K562 (cell line): ENCODE measurements at regions not wholly inside any gene's neighbourhood (a gene's known extent, or its start where the extent isn't known, plus 50 kb on each side); places are given as distances from the start of the nearest gene placed in this dataset.
A peak's percentile ranks its signal among the peaks of the same experiment; 100 is the strongest.

ENCODE experiments used
- ATAC-seq: fragments of 200-7000 bp; cut with Tn5 transposase; 3 replicates; pipeline ENCODE4 v1.9.1; 2020; ENCODE audit warnings: moderate library complexity
- BruUV-seq: library from RNA; stranded (reverse); fragments of 400-500 nt; replicated peaks from 2 replicates; lab custom pipeline; 2021; lab: Mats Ljungman, UMichigan
- CTCF ChIA-PET: fragments of 300-600 bp; formaldehyde crosslinking; extraction: SDS; loops from one replicate; lab custom pipeline; 2021; ENCODE audit warnings: low intra/inter-chr PET ratio; lab: Yijun Ruan, JAX
- POLR2A ChIA-PET: fragments of 300-600, 350-650 bp; sonication (Branson Sonifier 250); formaldehyde crosslinking; extraction: SDS; loops from one replicate; lab custom pipeline; 2021; ENCODE audit warnings: antibody characterized with exemption, inconsistent platforms; lab: Yijun Ruan, JAX
- DNase-seq, 4 experiments: peaks; one replicate each; pipeline versions ENCODE4 v3.0.0 to v3.0.0-alpha.2; 2011 to 2018; ENCODE audit warnings: low spot score in 3 of 4, mixed read lengths in 3 of 4; ENCODE audit errors: extremely low read depth in 1 of 4
- FAIRE-seq: peaks from 2 replicates; lab custom pipeline; 2011; peaks lifted over from hg19 to GRCh38; lab: Jason Lieb, UNC
- H2AFZ ChIP-seq: 2 replicates; pipeline ENCODE4 v1.6.0; 2011; ENCODE audit warnings: low read depth, low read length, control low read depth, inconsistent platforms
- H3K27ac ChIP-seq: fragments of 200-600 bp; 3 replicates; pipeline ENCODE4 v1.8.0; 2011; ENCODE audit warnings: low read depth, mild to moderate bottlenecking, control low read depth, inconsistent platforms, low read length, moderate library complexity, mixed read lengths; ENCODE audit errors: extremely low read depth
- H3K27me3 ChIP-seq, 2 experiments: fragments of 300-600 bp in 1 of 2; 2 replicates in 1 of 2; 3 replicates in 1 of 2; pipeline versions ENCODE4 v1.6.0 to v1.8.0; 2011; ENCODE audit warnings: inconsistent platforms in 2 of 2, low read length in 2 of 2, mild to moderate bottlenecking in 1 of 2, mixed read lengths in 1 of 2, moderate library complexity in 1 of 2; ENCODE audit not compliant: control insufficient read depth in 2 of 2, insufficient read depth in 2 of 2
- H3K36me3 ChIP-seq: fragments of 300-600 bp; 3 replicates; pipeline ENCODE4 v1.8.0; 2011; ENCODE audit warnings: mild to moderate bottlenecking, low read length, inconsistent platforms; ENCODE audit not compliant: control insufficient read depth, insufficient read depth
- H3K4me1 ChIP-seq, 2 experiments: fragments of 200-600 bp in 1 of 2; replicated peaks in 1 of 2; 2 replicates in 1 of 2; 3 replicates in 1 of 2; pipeline versions ENCODE4 v1.5.1 to v1.8.0; 2011; ENCODE audit warnings: inconsistent platforms in 2 of 2, low read length in 2 of 2, mild to moderate bottlenecking in 1 of 2, mixed read lengths in 1 of 2, moderate library complexity in 1 of 2; ENCODE audit not compliant: control insufficient read depth in 2 of 2, insufficient read depth in 2 of 2
- H3K4me2 ChIP-seq: 2 replicates; pipeline ENCODE4 v1.6.1; 2011; ENCODE audit warnings: low read length, control low read depth, inconsistent platforms, mixed read lengths; ENCODE audit not compliant: insufficient read depth
- H3K4me3 ChIP-seq: fragments of 200-600 bp; sonication (generic), shearing (Covaris generic); 2 replicates; pipeline ENCODE4 v1.5.1; 2016; ENCODE audit warnings: control low read depth, inconsistent platforms
- H3K79me2 ChIP-seq: fragments of 200-600 bp; 3 replicates; pipeline ENCODE4 v1.8.0; 2011; ENCODE audit warnings: low read length, inconsistent platforms; ENCODE audit not compliant: control insufficient read depth, insufficient read depth
- H3K9ac ChIP-seq, 2 experiments: 2 replicates each; pipeline versions ENCODE4 v1.6.0 to v1.6.1; 2011; ENCODE audit warnings: low read depth in 2 of 2, low read length in 2 of 2, control low read depth in 1 of 2, inconsistent platforms in 1 of 2, mild to moderate bottlenecking in 1 of 2, mixed read lengths in 1 of 2; ENCODE audit not compliant: insufficient read depth in 1 of 2
- H3K9me1 ChIP-seq: one replicate; pipeline ENCODE4 v1.6.0; 2011; ENCODE audit warnings: inconsistent platforms, mild to moderate bottlenecking, low read length, moderate library complexity; ENCODE audit not compliant: control insufficient read depth, insufficient read depth
- H3K9me3 ChIP-seq: replicated peaks from 2 replicates; pipeline ENCODE4 v1.5.1; 2011; ENCODE audit warnings: low read depth, low read length, inconsistent platforms; ENCODE audit not compliant: control insufficient read depth, insufficient read depth
- H4K20me1 ChIP-seq: replicated peaks from 2 replicates; pipeline ENCODE4 v1.6.1; 2011; ENCODE audit warnings: low read length, inconsistent platforms, mixed read lengths; ENCODE audit not compliant: control insufficient read depth, insufficient read depth
- BACH1 ChIP-seq: fragments of 200-800 bp; sonication (Bioruptor generic); IDR thresholded peaks from 2 replicates; pipeline ENCODE4 v1.6.1; 2016; ENCODE audit warnings: missing genetic modification characterization, missing compliant biosample characterization
- CEBPG ChIP-seq, 3 experiments: fragments of 200-800 bp in 1 of 3; sonication (Bioruptor generic) in 1 of 3; sonication (generic) in 1 of 3; formaldehyde crosslinking in 1 of 3; IDR thresholded peaks in 2 of 3; conservative IDR thresholded peaks in 1 of 3; 2 replicates each; pipeline versions ENCODE4 v1.6.1 to v1.8.0; 2016 to 2022; ENCODE audit warnings: missing compliant biosample characterization in 2 of 3, missing genetic modification characterization in 2 of 3, mild to moderate bottlenecking in 1 of 3, missing genetic modification reagents in 1 of 3
- CSDE1 ChIP-seq, 2 experiments: fragments of 450-650 bp; IDR thresholded peaks; 2 replicates each; pipeline ENCODE4 v1.6.1; 2016; ENCODE audit warnings: mild to moderate bottlenecking in 1 of 2
- FOSL1 ChIP-seq: fragments of 200-800 bp; sonication (Bioruptor generic); conservative IDR thresholded peaks from 2 replicates; pipeline ENCODE4 v1.6.1; 2016; ENCODE audit warnings: missing genetic modification characterization, missing compliant biosample characterization
- KHSRP ChIP-seq: fragments of 450-650 bp; IDR thresholded peaks from 2 replicates; pipeline ENCODE4 v1.6.1; 2017
- MYNN ChIP-seq, 2 experiments: sonication (generic); formaldehyde crosslinking in 1 of 2; IDR thresholded peaks; 2 replicates each; pipeline versions ENCODE4 v1.5.0 to v1.6.1; 2016 to 2020; ENCODE audit warnings: antibody characterized with exemption in 1 of 2, missing genetic modification reagents in 1 of 2
- TAF15 ChIP-seq: fragments of 200-400 bp; formaldehyde crosslinking; IDR thresholded peaks from 2 replicates; pipeline ENCODE4 v1.6.1; 2017; ENCODE audit warnings: mild to moderate bottlenecking, low read depth, low read length, moderate library complexity
- YBX1 ChIP-seq: fragments of 450-650 bp; IDR thresholded peaks from 2 replicates; pipeline ENCODE4 v1.7.1; 2016; ENCODE audit warnings: mild to moderate bottlenecking
- ZNF124 ChIP-seq: sonication (generic); formaldehyde crosslinking; IDR thresholded peaks from 2 replicates; pipeline ENCODE4 v1.8.1; 2022; ENCODE audit warnings: missing genetic modification reagents
- WGBS: fragments of 100-300 bp; shearing (Covaris generic); methylation state at CpG from one replicate; pipeline ENCODE4 v1.1.6; 2016; ENCODE audit warnings: low coverage, mixed read lengths; ENCODE audit not compliant: insufficient coverage; ENCODE audit errors: missing lambda C conversion rate; 5-methylcytosine and 5-hydroxymethylcytosine counted together
- in situ Hi-C: fragments of 300-500 bp; cut with MboI; formaldehyde crosslinking; loops from 4 replicates; pipeline ENCODE4 v1.15.0; 2018; ENCODE audit warnings: inconsistent platforms, mixed read lengths
- intact Hi-C: fragments of 100-400 bp; cut with micrococcal nuclease; formaldehyde crosslinking; loops from 2 replicates; pipeline ENCODE4 v1.14.2; 2022
- TF ChIP-seq, protein P1 (sequence below): fragments of 450-650 bp; IDR thresholded peaks from 2 replicates; pipeline ENCODE4 v1.6.1; 2014; ENCODE audit warnings: low read depth, mild to moderate bottlenecking, moderate library complexity, borderline replicate concordance

DNA sequence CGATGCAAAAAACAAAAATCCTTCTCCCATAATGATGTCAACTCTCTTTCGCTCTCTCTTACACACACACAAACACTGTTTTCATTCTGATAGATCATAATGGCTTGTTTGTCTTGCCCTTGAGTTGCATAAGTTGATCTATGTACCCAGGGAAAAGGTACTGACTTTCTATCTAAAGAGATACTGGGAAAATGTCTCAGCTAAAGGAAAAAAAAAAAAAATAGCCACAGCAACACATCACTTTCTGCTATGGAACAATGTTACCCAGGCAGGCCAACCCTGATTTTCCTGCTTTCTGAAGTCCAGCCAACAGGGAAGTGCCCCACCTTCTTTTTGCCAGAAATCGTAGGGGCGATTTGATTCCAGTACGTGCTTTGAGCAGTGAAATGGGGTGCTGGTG is 212.6 kb upstream of the ACTBL2 start:
- Histone ChIP-seq H3K9me3 (no peaks in the 10 kb centered on the region), H4K20me1 (no peaks in the 10 kb centered on the region), H3K27ac (no peak overlapping the region), H3K4me3 (no peak overlapping the region), H3K79me2 (no peaks in the 10 kb centered on the region), H3K27me3 (no peaks in the 10 kb centered on the region), H3K4me1 (peaks cover 0 to 24% of the 10 kb centered on the region in 2 experiments; a peak in 3 of 5 replicates), H3K9ac (no peak overlapping the region), H3K36me3 (no peaks in the 10 kb centered on the region), H3K9me1 (no peaks in the 10 kb centered on the region), H3K4me2 (no peak overlapping the region), H2AFZ (peak overlapping the region; percentile 44; the same call in 1 of the 2 replicates)
- no TSS peak for BruUV-seq
- TF ChIP-seq YBX1 = no peak
- ATAC-seq (no peak), DNase-seq (no peak), FAIRE-seq (no peak)
- ChIA-PET CTCF (no interaction called here), POLR2A (interaction anchor here (2.1 kb wide), 1 partner anchor 10 kb away, joined by 7 read pairs; no protein-coding TSS in a partner anchor)
- intact Hi-C loops = no loop called here
- 73% methylated on average over 5 of the region's 5 CpGs for WGBS
- in situ Hi-C loops = no loop called here

GRCh38 chr5:57693488-57694305 is 211.1 kb upstream of the ACTBL2 start:
- 14% methylated on average over 8 of the region's 8 CpGs for WGBS
- Histone ChIP-seq H3K27ac (peak overlapping the region; percentile 9; the same call in 1 of the 3 replicates), H3K4me3 (no peak overlapping the region), H3K9me3 (no peaks in the 10 kb centered on the region), H4K20me1 (no peaks in the 10 kb centered on the region), H3K4me1 (peaks cover 0 to 24% of the 10 kb centered on the region in 2 experiments; a peak in 3 of 5 replicates), H3K4me2 (peak overlapping the region; percentile 16; the same call in 1 of the 2 replicates), H3K27me3 (no peaks in the 10 kb centered on the region), H3K9ac (no peak overlapping the region), H3K36me3 (no peaks in the 10 kb centered on the region), H2AFZ (peak overlapping the region; percentile 79), H3K79me2 (no peaks in the 10 kb centered on the region), H3K9me1 (no peaks in the 10 kb centered on the region)
- intact Hi-C loops (no loop called here), in situ Hi-C loops (no loop called here)
- ATAC-seq (no peak), FAIRE-seq (peak; percentile 23), DNase-seq (no peak)
- no TSS peak for BruUV-seq
- CTCF ChIA-PET = no interaction called here
- POLR2A ChIA-PET = interaction anchor here (0.6 kb wide), 1 partner anchor 79 kb away, joined by 3 read pairs; no protein-coding TSS in a partner anchor
- TF ChIP-seq CSDE1 (IDR thresholded peaks at IDR 0.05) = no peak
- no peak for TF ChIP-seq TAF15
- no peak for TF ChIP-seq KHSRP
- no peak for TF ChIP-seq ZNF124 (CRISPR knock-in tag)
- TF ChIP-seq BACH1 (tag) = no peak
- no peak for TF ChIP-seq CEBPG (CRISPR knock-in tag; IDR thresholded peaks at IDR 0.05)
- TF ChIP-seq CEBPG (tag; conservative IDR thresholded peaks at IDR 0.05 in 1 of 2, IDR thresholded peaks at IDR 0.05 in 1 of 2) = peak; percentile 11 to 33; a peak in 1 of 4 replicates
- 0 out of 2 replicates have a peak, but pooled peaks have one; percentile 90 for TF ChIP-seq FOSL1 (tag)
- no peak for TF ChIP-seq MYNN (IDR thresholded peaks at IDR 0.05)
- no peak for TF ChIP-seq MYNN (CRISPR knock-in tag; IDR thresholded peaks at IDR 0.05)
- TF ChIP-seq, protein P1, sequence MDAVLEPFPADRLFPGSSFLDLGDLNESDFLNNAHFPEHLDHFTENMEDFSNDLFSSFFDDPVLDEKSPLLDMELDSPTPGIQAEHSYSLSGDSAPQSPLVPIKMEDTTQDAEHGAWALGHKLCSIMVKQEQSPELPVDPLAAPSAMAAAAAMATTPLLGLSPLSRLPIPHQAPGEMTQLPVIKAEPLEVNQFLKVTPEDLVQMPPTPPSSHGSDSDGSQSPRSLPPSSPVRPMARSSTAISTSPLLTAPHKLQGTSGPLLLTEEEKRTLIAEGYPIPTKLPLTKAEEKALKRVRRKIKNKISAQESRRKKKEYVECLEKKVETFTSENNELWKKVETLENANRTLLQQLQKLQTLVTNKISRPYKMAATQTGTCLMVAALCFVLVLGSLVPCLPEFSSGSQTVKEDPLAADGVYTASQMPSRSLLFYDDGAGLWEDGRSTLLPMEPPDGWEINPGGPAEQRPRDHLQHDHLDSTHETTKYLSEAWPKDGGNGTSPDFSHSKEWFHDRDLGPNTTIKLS = no peak
